ENCODE measurements at regions not wholly inside any gene's neighbourhood (a gene's known extent, or its start where the extent isn't known, plus 50 kb on each side); places are given as distances from the start of the nearest gene placed in this dataset.

DNA sequence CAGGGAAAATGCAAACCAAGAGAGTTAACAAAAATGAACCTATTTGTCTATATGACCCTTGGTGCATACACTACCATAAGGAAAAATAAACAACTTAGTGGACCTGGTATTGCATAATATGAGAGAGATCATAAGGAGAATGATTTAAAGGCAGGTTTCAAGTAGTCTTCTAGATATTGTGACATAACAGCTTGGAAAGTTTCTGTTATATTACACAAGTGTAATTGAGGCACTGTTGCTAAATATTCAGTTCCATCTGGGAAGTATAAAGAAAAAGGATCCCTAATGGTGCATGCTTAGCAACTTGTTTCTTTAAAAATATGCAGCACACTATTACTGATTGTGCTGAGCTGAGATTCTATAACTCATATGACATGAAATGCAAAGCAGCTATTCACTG lies 252.2 kb upstream of the SPHKAP start:
- TF ChIP-seq CTCF (IDR thresholded peaks at IDR 0.05; ENCODE audit: poor library complexity) = no peak
- TF ChIP-seq EZH2phosphoT487 (IDR thresholded peaks at IDR 0.05; ENCODE audit: low read depth, severe bottlenecking, unreplicated experiment) = no peak
- no peak for TF ChIP-seq EZH2 (IDR thresholded peaks at IDR 0.05; ENCODE audit: borderline replicate concordance)
